Erythroblast (primary cell): ENCODE measurements at regions not wholly inside any gene's neighbourhood (a gene's known extent, or its start where the extent isn't known, plus 50 kb on each side); places are given as distances from the start of the nearest gene placed in this dataset.

Experiments used
- GATA1 ChIP-seq: IDR thresholded peaks from 2 replicates; pipeline ENCODE4 v1.6.1; 2011; ENCODE audit warnings: low read depth, mild to moderate bottlenecking, control low read depth, low read length, moderate library complexity
- POLR2A ChIP-seq: IDR thresholded peaks from 2 replicates; pipeline ENCODE4 v1.6.1; 2011; ENCODE audit warnings: mild to moderate bottlenecking, low read length

DNA sequence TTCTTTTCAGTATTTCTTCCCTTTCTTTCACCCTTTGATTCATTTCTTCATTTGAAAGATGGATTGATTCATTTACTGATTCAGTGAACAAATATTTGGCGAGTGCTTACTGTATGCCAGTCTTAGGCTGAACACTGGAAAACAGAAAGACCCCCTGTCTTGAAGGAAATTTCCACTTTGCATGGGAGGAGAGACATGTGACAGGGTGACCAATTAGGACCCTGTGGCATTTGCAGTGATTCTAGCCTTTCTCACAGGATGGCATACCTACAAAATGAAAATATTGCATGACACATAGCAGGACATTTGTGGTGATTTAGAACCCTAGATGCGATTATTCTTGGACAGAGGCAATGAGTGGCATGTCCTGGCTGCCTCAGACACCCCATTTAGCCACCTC lies 407.2 kb upstream of the SGCD start:
- TF ChIP-seq POLR2A (no peak), GATA1 (no peak)
